Muscle of leg (tissue), 3 donors: ENCODE measurements at regions not wholly inside any gene's neighbourhood (a gene's known extent, or its start where the extent isn't known, plus 50 kb on each side); places are given as distances from the start of the nearest gene placed in this dataset.

Experiments used
- DNase-seq: peaks from one replicate; pipeline ENCODE4 v3.0.0; 2013
- H3K27ac ChIP-seq: one replicate; pipeline ENCODE4 v1.5.1; 2013; ENCODE audit warnings: mild to moderate bottlenecking, low read length, control low read depth
- H3K27me3 ChIP-seq: one replicate; pipeline ENCODE4 v1.6.1; 2013; ENCODE audit warnings: low read length; ENCODE audit not compliant: control insufficient read depth, insufficient read depth
- H3K36me3 ChIP-seq: one replicate; pipeline ENCODE4 v1.6.1; 2013; ENCODE audit warnings: low read length; ENCODE audit not compliant: control insufficient read depth, insufficient read depth
- H3K4me1 ChIP-seq: one replicate; pipeline ENCODE4 v1.6.1; 2013; ENCODE audit warnings: low read length; ENCODE audit not compliant: control insufficient read depth, insufficient read depth
- H3K4me3 ChIP-seq: one replicate; pipeline ENCODE4 v1.5.1; 2013; ENCODE audit warnings: low read length, control low read depth
- H3K9me3 ChIP-seq: replicated peaks from 2 replicates; pipeline ENCODE4 v1.6.1; 2013; ENCODE audit warnings: low read depth, low read length; ENCODE audit not compliant: control insufficient read depth
- WGBS: methylation state at CpG from one replicate; pipeline ENCODE4 v1.1.5; 2013; ENCODE audit warnings: missing lambda C conversion rate; ENCODE audit not compliant: insufficient coverage; 5-methylcytosine and 5-hydroxymethylcytosine counted together

DNA sequence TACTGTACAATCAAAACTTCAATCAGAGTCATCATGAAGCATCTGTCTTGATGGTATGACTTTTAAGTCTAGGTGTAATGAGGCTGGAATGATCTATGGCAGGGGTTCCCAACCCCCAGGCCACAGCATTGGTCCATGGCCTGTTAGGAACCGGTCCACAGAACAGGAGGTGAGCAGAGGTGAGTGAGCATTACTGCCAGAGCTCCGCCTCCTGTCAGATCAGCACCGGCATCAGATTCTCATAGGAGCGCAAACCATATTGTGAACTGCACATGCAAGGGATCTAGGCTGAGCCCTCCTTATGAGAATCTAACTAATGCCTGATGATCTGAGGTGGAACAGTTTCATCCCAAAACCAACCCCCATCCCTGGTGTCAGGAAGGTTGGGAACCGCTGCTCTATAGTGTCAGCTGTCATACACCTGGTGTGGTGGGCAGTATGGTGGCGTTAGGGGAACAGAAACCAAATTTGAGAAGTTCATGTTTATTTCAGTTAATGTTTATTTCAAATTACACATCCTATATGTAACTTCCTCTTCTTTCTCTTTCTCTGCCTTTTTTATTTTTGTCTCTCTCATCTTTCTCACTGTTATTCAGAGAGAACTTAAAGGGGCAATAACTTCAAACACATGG, 432.6 kb downstream of the TNS3 start:
- peaks cover 4% of the 10 kb centered on the region for H3K4me1 ChIP-seq
- H3K4me3 ChIP-seq = no peak overlapping the region
- H3K36me3 ChIP-seq = no peaks in the 10 kb centered on the region
- no peaks in the 10 kb centered on the region for H3K27me3 ChIP-seq
- H3K9me3 ChIP-seq = no peaks in the 10 kb centered on the region
- WGBS = no CpG with 5 or more reads among the region's 6 CpGs
- no peak overlapping the region for H3K27ac ChIP-seq
- DNase-seq = no peak

DNA sequence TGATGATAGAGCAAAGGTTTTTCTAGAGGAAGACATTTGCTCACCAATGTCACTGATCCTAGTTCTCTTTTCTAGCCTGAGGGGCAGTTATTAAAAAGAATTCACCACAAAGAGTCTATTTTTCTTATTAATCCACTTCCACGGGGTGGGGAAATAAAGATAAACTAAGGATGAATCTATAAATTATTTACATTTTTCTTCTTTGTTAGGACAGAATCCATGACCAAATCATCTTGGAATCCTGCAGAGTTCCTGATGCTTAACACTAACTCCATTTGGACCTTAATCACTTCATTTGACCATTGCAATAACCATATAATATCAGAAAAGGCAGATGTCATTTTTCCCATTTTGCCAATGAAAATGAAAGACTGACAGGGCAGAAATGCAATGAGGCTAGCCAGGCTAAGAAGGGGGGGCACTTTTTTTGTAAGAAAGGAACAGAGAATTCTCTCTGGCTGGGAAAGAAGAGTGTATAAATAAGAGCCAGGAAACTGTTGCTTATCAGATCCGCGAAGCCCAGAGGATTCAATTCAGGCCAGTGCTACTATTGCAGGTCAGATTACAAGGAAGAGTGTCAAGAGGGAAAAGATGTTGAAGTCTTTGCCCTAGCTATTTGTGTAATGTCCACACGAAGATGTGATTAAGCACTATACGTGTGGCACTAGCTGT, 433.2 kb downstream of the TNS3 start:
- DNase-seq = no peak
- H3K27ac ChIP-seq = no peak overlapping the region
- no peaks in the 10 kb centered on the region for H3K36me3 ChIP-seq
- H3K9me3 ChIP-seq = no peaks in the 10 kb centered on the region
- H3K27me3 ChIP-seq = no peaks in the 10 kb centered on the region
- peaks cover 4% of the 10 kb centered on the region for H3K4me1 ChIP-seq
- WGBS = 52% methylated on average over 2 of the region's 5 CpGs
- H3K4me3 ChIP-seq = no peak overlapping the region

DNA sequence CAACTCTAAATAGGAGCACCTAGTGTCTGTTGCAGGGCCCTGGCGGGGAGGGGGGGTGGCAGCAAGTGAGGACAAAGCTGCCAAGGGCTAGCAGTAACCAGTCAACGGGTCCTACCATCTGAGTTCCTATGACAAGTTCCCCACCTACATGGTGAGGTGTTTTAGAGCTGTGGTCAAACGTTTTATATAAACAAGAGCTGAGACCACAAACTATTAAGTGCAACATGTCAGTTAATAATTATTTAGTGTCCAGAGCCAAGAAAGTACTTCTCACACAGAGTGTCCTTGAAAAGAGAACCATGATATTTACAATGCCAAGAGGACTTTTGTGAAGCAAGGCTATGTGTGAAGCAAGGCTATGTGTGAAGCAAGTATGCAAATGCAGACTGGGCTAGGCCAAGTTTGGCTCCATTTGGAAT, 434.7 kb downstream of the TNS3 start:
- Histone ChIP-seq H3K36me3 (no peaks in the 10 kb centered on the region), H3K9me3 (no peaks in the 10 kb centered on the region), H3K27me3 (no peaks in the 10 kb centered on the region), H3K4me3 (no peak overlapping the region), H3K4me1 (peaks cover 2% of the 10 kb centered on the region), H3K27ac (no peak overlapping the region)
- no CpG with 5 or more reads among the region's 3 CpGs for WGBS
- no peak for DNase-seq

DNA sequence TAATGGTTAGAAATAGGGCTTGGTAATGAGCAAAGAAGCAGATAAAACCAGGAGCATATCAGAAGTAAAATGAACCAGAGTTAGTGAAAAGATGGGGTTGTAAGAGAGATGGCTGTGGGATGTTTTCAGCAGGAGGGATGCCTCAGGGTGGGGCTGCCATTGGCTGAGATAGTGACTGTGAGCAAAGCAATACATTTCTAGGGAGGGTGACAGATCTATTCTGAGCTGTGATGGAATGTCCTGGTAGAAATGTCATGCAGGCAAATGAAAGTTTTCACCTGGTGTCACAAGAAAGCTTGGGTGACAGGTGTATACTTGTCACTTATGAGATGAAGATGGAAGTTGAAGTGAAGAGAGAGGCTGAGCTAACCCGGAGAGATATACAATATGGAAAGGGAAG, 435.9 kb downstream of the TNS3 start:
- no peak for DNase-seq
- no peak overlapping the region for H3K27ac ChIP-seq
- H3K4me3 ChIP-seq = no peak overlapping the region
- no peaks in the 10 kb centered on the region for H3K27me3 ChIP-seq
- 63% methylated on average over 1 of the region's 1 CpG for WGBS
- no peaks in the 10 kb centered on the region for H3K36me3 ChIP-seq
- peaks cover 2% of the 10 kb centered on the region for H3K4me1 ChIP-seq
- H3K9me3 ChIP-seq = no peaks in the 10 kb centered on the region

DNA sequence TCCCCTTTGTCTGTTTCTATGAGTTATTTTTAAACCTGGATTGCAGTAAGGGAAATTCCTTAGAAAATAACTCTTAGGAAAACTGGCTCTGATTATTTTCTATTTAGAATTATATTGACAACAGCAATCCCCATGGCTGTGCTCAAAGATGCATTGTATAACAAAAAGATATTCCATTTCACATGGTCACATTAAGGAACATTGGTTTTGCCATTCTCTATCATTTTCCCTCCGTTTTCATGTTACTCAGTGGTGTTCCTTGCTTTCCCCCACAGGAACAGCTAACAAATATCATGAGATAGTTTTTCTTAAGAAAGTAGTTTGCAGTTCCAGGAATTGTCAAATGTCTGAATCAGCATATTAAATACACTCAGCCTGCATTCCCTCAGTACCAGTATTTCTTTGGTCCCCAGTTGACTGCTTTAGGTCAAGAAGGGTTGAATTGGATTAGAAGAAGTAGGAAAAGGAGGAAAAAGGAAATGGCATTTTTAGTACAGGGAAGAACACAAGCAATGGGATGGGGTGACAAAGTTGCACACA, 436.7 kb downstream of the TNS3 start:
- Histone ChIP-seq H3K36me3 (no peaks in the 10 kb centered on the region), H3K4me1 (peaks cover 2% of the 10 kb centered on the region), H3K27ac (peak overlapping the region; percentile 53), H3K9me3 (no peaks in the 10 kb centered on the region), H3K4me3 (no peak overlapping the region), H3K27me3 (no peaks in the 10 kb centered on the region)
- peak; percentile 79 for DNase-seq
- WGBS = no CpG with 5 or more reads among the region's 1 CpG

- Histone ChIP-seq H3K9me3 (no peaks in the 10 kb centered on the region), H3K36me3 (no peaks in the 10 kb centered on the region), H3K27me3 (no peaks in the 10 kb centered on the region), H3K27ac (no peak overlapping the region), H3K4me1 (peaks cover 2% of the 10 kb centered on the region), H3K4me3 (no peak overlapping the region)
- DNase-seq = peak; percentile 16
- WGBS = no CpG with 5 or more reads among the region's 1 CpG
These were observed 438.6 kb downstream of the TNS3 start for GRCh38 chr7:47143339-47143738.

- H3K36me3 ChIP-seq = no peaks in the 10 kb centered on the region
- WGBS = no CpG with 5 or more reads among the region's 1 CpG
- DNase-seq = no peak
- no peaks in the 10 kb centered on the region for H3K9me3 ChIP-seq
- H3K27ac ChIP-seq = no peak overlapping the region
- peaks cover 2% of the 10 kb centered on the region for H3K4me1 ChIP-seq
- no peak overlapping the region for H3K4me3 ChIP-seq
- H3K27me3 ChIP-seq = no peaks in the 10 kb centered on the region
These were observed 439.1 kb downstream of the TNS3 start for GRCh38 chr7:47142867-47143175.

DNA sequence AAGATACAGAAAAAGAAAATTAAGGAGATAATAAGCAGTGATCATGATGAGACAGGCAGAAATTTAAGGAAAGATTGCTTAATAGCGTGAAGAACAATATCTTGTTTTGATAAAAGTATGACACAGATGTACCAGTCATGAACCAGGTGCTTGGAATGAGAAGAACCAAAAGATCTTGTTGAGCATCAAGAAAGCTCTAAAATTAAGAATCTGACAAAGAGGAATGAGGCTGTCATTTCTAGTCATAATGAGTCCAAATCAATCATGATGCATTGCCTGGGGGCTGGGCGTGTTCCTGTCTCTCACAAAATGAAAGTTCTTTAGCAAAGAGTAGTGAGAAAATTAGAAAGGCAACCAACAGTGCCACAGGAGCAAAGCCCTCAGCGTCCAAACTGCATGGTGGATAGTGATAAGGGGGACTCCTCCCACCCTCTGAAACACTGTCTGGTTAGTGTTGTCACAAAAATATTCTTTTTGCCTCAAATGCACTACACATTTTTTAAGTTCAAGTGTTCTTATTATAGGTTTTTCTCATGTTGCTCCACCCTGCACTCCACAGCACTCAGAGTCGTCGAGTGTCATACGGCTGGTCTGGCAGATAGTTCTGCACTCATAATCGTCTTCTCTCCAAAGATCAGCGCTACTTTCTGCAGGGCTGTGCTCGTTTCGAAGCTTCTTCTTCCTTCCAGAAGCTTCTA, 439.6 kb downstream of the TNS3 start:
- WGBS = 92% methylated on average over 5 of the region's 10 CpGs
- Histone ChIP-seq H3K9me3 (no peaks in the 10 kb centered on the region), H3K36me3 (no peaks in the 10 kb centered on the region), H3K4me3 (no peak overlapping the region), H3K27ac (no peak overlapping the region), H3K27me3 (no peaks in the 10 kb centered on the region), H3K4me1 (peaks cover 2% of the 10 kb centered on the region)
- DNase-seq = no peak

- no peaks in the 10 kb centered on the region for H3K36me3 ChIP-seq
- H3K27ac ChIP-seq = no peak overlapping the region
- H3K27me3 ChIP-seq = no peaks in the 10 kb centered on the region
- H3K4me1 ChIP-seq = no peaks in the 10 kb centered on the region
- no peak overlapping the region for H3K4me3 ChIP-seq
- WGBS = no CpG with 5 or more reads among the region's 1 CpG
- H3K9me3 ChIP-seq = no peaks in the 10 kb centered on the region
- no peak for DNase-seq
These were observed 449.4 kb downstream of the TNS3 start for GRCh38 chr7:47132471-47132870.

GRCh38 chr7:47128700-47129099, 453.2 kb downstream of the TNS3 start:
- peak; percentile 54 for DNase-seq

More at GRCh38 chr7:47128700-47129099, 453.2 kb downstream of the TNS3 start:
- H3K27ac ChIP-seq = no peak overlapping the region
- H3K27me3 ChIP-seq = no peaks in the 10 kb centered on the region
- H3K4me1 ChIP-seq = no peaks in the 10 kb centered on the region
- H3K9me3 ChIP-seq = no peaks in the 10 kb centered on the region
- H3K4me3 ChIP-seq = no peak overlapping the region
- no peaks in the 10 kb centered on the region for H3K36me3 ChIP-seq
